HG02678 (cell line): ENCODE measurements at regions not wholly inside any gene's neighbourhood (a gene's known extent, or its start where the extent isn't known, plus 50 kb on each side); places are given as distances from the start of the nearest gene placed in this dataset.

Source experiments
- ATAC-seq: cut with Tn5 transposase; IDR thresholded peaks from one replicate; pipeline ENCODE4 v1.9.1; 2021; ENCODE audit warnings: mild to moderate bottlenecking, moderate library complexity; ENCODE audit not compliant: unreplicated experiment

DNA sequence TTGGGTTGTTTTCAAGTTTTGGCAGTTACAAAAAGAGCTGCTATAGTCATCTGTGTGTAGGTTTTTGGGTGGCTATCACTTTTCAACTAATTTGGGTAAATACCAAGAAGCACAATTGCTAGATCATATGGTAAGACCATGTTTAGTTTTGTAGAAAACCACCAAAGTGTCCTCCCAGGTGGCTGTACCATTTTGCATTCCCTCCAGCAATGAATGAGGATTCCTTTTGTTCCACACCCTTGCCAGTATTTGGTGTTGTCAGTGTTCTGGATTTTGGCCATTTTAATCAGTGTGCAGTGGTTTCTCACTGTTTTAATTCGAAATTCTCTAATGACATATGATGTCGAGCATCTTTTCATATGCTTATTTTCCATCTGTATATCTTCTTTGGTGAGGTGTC, 457.5 kb upstream of the ARID1B start:
- ATAC-seq: no peak

DNA sequence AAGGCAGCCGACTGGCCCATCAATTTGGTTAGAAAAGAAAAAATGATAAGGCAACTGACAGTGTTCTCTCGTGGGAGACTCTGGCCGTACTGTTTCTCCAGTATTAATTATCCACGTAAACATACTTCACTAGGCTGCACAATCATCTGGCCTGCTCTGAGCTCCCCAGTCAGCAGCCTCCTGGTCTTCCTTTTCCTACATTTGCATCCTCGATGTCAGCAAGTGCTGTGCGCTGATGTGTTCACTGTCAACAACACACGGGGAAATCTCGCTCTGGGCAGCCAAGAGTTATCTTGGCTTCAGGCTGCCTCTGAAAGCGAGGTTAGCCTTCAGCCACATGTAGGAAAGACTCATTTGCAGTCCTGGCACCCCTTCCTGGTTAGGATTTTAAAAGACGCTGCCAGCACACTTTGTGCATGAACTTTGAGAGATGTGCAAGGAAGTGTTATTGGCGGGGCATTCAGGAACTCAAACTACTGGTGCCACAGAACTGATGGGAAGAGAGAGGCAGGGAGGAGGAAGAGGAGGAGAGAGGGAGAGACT, 460.5 kb upstream of the ARID1B start:
- no peak for ATAC-seq

DNA sequence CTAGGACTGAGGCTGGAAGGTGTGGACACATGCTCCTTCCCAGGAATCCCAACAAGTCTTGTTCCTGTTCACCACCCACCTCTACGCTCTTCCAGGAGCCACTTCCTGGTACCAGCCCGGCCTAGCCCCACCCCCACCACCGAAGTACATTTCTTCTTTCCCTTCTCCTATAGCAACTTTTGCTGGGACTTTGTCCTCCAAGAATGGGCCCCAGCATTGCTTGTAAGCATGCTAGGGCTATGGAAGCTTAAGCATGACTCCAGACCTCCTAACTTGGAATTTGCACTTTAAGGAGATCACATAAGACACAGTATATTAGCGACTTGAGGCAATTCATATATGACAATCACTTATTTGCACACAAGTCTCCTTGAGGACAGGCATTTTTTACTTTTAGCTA, 462.0 kb upstream of the ARID1B start:
- no peak for ATAC-seq

DNA sequence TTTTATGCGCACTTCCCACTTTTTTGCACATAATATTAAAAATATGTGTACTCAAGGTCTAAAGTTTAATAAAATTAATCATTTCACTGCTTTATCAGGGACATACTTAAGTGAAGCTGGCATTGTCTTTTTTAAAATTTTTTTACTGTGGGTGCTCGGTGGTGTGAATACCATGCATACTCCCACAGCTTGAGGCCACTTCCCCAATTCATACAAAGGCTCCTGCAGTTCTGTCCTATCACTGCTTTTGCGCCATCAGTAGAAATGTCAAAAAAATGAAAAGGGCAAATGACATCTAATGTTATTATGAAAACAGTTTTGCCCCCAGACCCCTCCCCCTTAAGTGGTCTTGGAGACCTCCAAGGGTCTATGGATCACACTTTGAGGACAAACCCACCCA, 464.1 kb upstream of the ARID1B start:
- no peak for ATAC-seq

DNA sequence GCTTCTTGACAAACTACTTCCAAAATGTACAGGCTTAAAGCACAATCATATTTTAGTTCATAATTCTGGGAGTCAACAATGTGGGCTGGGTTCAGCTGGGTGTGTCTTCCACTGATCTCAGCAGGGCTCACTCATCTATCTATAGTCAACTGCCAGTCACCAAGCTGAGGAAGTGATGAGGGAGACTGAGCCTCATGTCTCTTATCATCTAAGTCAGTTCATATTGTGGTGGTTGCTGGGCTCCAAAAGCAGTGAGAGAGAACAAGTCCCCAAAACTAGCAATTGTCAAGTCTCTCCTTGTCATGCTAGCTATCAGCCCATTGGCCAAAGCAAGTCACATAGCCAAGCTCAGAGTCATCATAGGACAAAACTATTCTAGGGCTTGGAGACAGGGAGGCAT, 465.9 kb upstream of the ARID1B start:
- no peak for ATAC-seq

DNA sequence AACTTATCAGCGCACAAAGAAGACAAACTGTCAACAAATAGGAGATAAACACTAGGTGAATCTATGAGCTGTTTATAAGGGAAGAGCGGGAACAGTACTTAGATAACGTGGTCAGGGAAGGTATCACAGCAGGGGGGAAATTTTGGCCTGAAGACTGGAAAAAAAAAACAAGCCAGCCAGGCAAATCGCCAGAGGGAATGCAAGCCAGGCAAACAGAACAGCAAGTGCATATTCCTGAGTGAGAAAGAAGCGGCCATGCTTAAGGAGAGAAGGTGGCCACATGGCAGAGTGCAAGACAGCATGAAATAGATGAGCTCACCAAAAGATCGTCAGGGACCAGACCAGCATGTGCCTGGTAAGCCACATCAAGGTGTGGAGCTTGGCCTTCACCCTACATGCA, 466.5 kb upstream of the ARID1B start:
- ATAC-seq: no peak

DNA sequence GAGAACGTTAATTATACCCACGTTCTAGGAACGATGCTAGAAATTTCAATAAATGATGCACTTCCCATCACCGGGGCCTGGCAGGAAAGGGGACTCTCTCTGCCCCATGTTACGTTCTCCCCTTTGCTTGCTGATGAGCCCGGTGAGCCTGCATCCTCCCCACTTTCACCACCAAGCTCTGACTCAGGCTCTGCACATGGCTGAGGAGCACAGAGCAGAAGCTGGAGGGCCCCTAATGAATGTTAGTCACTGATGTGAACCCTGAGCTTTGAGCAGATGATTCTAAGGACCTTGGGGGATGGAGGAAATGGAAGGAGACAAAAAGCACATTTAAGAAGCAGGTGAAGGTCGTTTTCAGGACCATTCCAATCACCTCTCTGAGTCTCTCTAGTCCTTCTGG, 468.2 kb upstream of the ARID1B start:
- ATAC-seq: no peak

DNA sequence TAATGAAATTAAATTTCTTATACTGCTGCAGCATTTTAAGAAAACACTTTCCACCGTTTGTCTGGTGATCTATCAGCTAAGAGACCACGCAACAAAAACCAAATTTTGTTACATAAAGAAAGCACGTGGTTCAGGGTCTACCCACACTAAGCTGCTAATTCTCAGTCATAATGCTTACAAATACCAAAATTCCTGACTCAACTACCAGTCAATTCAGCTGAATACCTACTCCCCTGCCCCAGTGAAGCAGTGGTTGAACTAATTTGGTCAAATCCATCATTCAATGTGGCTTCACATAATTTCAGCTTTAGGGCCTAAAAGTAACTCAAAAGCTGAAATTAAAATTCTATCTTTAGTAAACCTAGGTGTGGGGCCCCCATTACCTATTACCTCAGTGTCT, 468.6 kb upstream of the ARID1B start:
- no peak for ATAC-seq

DNA sequence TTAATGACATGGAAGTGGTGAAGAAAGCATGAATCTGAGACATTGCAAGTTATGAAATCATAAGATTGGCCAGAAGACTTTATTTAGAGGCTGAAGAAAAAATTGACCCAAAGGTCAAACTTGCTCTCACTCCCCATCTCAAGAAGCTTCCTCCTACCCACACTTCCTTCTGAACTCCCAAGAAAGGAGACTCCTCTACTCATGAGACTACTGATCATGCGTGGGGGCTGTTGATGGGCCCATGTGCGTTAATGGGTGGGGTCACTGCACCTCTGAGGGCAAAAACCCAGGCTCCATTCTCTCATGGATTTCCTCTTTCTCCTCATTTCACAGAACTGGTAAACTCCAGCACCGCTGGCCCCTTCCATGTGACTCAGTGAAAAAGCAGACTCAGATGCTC, 470.6 kb upstream of the ARID1B start:
- ATAC-seq: no peak

DNA sequence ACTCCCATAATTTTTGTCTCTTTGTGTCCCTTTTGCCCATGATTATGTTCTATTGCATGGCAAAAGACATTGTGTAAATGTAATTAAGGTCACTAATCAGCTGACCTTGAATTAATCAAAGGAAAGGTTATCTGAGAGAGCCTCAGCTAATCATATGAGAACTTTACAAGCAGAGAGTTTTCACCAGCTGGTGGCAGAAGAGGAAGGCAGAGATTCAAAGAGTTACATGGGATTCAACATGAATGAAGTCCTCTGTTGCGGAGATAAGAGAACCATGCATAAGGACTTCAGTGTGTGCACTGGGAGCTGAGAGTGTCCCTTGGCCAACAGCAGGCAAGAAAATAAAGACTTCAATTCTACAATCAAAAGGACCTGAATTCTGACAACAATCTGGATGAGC, 494.1 kb upstream of the ARID1B start:
- no peak for ATAC-seq

DNA sequence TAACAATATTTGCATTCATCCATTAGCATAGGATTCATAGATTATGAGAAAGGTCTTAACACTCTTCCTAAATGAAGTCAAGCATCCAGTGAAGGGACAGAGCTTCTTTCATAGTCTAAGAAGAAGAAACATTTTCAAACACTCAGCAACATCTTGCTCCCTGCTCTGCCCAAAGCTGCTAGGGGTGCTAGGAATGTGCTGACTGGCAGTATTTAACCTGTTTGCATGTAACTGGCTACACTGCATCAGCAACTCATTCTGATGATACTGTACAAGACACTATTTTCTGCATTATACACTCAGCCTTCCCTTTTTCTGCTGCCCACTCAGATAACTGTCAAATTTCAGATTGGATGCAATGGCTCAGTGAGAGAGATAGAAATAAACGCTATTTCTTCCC, 495.1 kb upstream of the ARID1B start:
- no peak for ATAC-seq

DNA sequence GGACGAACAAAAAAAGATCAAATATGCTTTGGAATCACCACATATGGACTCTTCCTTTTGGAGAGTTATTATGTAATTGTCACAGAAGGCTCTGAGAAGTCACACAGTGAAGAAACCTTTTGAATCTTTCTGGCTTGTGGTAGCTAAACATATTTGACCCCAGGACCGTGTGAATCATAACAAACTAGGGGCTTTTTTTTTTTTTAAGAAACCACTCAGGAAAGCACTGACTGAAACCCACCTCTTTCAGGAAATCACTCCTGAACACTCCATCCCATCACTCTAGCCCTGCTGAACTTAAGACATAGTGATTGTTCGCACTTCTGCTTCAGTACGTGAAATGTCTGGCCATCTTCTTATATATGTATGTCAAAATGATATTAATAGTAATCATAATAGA, 495.9 kb upstream of the ARID1B start:
- no peak for ATAC-seq

DNA sequence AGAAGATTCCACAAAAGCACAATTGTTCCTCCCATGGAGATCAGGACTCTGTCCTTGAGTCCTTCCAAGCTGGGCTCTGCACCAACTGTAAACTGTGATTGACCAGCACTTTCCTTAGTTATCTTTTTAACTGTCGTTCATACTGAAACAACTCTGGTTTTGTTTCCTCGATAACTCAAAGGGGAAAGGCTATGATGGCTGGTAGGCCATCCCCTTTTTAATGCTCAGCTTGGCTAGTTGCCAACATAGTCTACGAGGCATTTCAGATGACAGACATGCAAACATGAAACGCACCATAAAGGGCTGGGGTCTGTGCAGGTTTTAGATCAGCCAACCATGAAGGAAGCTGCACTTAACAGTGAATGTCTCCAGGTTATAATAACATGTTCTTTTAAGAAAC, 497.1 kb upstream of the ARID1B start:
- peak; percentile 41 for ATAC-seq

DNA sequence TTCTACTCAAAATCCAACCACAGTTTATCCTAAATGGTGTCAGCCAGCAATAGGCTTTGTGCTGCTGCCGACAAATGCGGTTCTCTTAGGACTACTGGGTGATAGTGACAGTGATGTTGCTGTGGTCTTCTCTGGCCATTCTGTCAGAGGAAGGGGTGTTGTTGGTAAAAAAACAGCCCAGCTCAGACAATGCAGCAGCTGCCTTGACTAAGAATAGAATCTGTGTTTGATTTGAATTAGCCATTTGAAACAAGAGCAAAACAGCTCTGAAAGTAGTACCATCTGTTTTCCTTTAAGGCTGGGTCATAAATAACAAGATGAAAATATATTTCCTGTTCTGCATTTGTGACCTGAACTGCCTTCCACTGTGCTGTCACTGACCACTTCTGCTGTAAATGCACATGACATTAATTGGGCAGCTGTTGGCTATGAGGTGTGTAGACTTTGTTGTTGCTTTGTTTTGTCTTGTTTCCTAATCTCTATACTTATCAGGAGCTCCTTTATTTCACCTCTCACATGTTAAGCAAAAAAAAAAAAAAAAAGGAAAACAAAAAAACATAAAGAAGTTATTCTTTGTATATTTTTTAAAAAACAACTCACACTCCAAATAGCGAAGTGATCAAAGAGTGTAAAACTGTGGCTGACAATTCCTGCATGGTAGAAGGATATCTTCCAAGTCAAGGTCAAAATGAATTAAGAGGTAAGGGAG, 497.8 kb upstream of the ARID1B start:
- peak; percentile 84 for ATAC-seq

DNA sequence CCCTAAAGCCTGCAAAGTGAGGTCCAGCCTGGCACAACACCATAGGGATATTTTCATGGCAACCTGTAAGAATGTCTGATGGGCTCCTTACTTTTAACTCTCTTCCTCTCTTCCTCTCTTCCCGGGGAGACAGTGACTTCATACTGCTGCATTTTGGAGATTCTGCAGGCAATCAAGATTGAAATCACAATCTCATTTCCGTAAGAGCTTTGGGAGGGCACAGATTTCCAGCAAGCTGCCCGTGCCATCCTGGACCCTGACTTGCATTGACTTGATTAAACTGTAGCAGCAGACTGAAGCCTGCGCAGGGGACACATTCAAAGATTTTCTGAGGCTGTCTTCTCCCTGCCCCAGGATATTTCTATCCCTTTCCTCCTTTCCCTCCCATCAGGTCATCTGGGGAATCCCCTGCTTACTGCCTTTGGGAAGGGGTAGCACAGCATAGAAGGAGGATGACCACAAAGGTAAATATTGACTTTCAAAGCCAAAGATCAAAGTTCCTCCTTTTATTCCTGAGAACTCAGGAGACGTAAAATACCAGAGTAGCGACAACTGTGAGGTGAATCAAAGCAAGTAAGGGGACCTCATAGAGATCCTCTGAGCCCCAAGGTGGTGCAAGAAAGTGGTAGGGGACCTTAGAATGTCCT, 504.0 kb upstream of the ARID1B start:
- ATAC-seq: no peak

DNA sequence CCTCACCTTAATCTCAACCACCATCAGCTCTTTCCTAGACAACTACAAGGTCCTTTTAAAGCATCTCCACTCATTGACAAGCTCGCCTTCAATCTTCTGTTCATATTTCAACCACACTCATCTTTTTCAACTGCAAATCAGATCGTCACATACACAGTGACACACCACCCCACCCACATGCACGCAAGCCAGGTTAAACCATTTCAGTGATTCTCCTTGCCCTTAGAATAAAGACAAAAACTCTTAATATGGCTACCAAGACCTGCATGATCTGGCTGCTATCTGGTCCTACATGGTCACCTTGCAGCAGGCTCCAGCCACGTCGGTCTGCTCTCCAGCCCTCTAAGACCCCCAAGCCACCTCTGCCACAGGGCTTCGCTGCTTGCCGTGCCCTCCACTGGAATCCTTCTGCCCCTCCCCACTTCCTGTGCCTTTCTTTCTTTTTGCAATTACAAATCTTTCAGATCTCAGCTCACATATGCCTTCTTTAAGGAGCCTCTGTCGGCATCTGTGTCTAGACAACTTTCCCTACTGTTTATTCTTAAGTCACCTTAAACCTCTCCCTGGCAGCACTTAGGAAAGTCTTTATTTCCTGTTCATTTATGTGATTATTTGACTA, 507.3 kb upstream of the ARID1B start:
- ATAC-seq: no peak

DNA sequence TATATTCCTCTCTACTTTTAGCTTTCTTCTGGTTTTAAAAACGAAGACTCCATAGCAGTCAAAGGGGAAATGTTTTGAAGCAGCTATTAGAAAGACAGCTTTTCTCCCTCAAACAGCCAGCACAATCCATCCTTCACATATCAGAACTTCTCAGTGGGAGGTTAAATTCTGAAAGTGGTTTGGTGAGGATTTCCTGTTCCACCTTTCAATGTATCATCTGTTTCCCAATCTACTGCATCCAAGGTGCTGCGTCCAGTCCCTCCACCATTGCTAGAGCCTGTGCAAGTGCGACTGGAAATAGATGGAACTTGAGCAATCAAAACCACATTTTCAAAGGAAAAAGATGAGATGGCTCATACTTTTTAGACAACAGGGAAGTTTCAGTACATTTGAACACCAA, 508.3 kb upstream of the ARID1B start:
- no peak for ATAC-seq

DNA sequence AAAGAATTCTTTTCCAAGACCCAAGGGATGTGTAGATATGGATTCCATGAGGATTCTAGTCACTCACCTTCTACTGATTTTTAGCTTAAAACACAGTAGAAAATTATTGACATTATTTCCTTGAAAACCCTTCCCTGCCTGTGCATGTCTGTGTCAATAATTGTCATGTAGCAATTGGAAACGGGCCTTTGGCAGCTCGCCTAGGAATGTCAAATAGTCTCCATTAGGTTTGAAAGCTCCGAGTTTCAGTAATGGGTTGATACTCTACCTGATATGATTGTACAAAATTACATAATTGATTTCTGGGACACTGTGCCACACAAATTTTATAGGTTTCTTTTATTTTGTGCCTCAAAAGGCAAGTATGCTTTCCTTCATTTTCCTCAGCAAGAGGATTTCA, 515.2 kb upstream of the ARID1B start:
- ATAC-seq: no peak

DNA sequence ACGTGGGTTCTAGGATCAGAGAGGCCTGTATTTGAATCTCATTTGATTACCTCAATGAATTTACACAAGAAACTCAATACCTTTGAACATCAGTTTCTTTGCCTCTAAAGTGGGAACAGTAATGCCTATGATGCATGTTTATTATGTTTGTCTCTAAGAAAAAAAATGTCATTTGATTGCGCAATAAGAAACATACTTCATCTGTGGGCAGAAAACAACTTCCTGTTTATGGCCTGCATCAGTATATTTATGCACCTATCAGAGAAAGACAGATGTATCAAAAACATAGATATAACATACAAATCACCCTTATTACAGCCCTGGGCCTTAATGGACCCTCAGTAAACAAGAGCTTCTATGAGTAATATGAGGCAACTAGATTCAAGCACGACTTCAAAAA, 516.4 kb upstream of the ARID1B start:
- ATAC-seq: no peak

DNA sequence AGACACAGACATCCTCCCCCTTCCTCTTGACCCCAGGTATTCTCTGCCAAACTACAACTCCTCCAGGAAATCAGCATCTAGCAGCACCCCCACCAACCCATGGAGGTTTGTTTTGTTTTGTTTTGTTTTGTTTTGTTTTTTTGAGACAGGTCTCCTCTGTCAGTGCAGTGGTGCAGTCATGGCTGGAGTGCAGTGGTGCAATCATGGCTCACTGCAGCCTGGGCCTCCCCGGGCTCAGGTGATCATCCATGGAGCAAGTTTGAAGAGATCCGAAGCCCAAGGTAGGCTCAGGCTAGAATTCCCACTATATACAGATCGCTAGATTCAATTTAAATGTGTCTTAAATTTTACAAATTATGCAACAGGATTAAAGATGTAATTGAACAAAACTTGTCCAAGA, 518.2 kb upstream of the ARID1B start:
- no peak for ATAC-seq

DNA sequence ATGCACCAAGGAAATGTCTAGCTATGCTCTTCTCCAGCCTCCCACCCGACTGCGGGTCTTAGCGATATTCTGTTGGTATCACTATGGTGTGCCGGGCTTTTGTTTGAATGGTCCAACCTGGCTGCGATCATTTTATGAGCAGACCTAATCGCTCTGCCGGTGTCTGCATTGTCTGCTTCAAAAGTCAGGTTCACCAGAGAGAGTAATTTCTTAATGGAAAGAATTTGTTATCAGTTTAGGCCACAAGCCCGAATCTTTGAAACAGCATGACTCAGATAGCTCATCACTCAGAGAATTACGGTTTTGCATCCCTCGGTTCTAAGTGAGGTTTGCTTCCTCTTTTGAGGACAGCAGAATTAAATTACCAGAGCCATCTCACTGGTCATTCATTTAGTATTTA, 521.0 kb upstream of the ARID1B start:
- ATAC-seq: no peak

DNA sequence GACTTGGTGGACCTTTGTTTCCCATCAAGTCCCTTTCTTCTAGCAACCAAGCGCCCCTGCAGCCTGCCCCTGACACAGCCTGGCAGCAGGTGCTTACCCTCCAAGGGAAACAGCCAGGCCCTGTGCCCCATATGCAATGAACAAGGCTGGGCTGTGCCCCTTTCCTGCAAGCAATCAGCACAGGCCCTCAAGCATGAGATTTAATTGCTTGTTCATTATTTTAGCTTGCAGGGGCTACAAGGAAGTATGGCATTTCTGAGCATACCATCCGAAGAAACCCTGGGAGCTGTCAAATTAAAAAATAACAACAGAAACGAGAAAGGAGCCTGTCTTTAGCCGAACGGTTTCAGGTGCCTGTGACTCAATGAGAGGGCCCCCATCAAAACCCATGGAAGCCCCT, 522.9 kb upstream of the ARID1B start:
- no peak for ATAC-seq
